Small intestine (tissue), 7 donors: ENCODE measurements at regions not wholly inside any gene's neighbourhood (a gene's known extent, or its start where the extent isn't known, plus 50 kb on each side); places are given as distances from the start of the nearest gene placed in this dataset.
"Not testable (repeated sequence)": the region's sequence is repeated elsewhere in the genome, so short reads cannot be mapped to it uniquely, and the experiment has no call there.

Experiments
- DNase-seq, 2 donors: peaks; one replicate each; pipeline versions ENCODE4 v3.0.0 to v3.0.0-alpha.2; 2013
- FAIRE-seq: peaks from 2 replicates; lab custom pipeline; 2012; peaks lifted over from hg19 to GRCh38; lab: Jason Lieb, UNC
- H3K27ac ChIP-seq, 3 donors: one replicate each; pipeline ENCODE4 v1.5.1; 2013; ENCODE audit warnings: low read length in 2 of 3, mild to moderate bottlenecking in 2 of 3, control low read depth in 1 of 3, inconsistent platforms in 1 of 3, low read depth in 1 of 3, moderate library complexity in 1 of 3
- H3K27me3 ChIP-seq, 3 donors: one replicate each; pipeline ENCODE4 v1.6.1; 2013; ENCODE audit warnings: low read length in 3 of 3, inconsistent platforms in 1 of 3; ENCODE audit not compliant: control insufficient read depth in 3 of 3, insufficient read depth in 3 of 3
- H3K36me3 ChIP-seq, 3 donors: one replicate each; pipeline ENCODE4 v1.6.1; 2013; ENCODE audit warnings: low read length in 3 of 3, inconsistent platforms in 1 of 3, low read depth in 1 of 3, mild to moderate bottlenecking in 1 of 3, moderate library complexity in 1 of 3; ENCODE audit not compliant: control insufficient read depth in 3 of 3, insufficient read depth in 2 of 3
- H3K4me1 ChIP-seq, 3 donors: one replicate each; pipeline ENCODE4 v1.6.1; 2013; ENCODE audit warnings: low read length in 2 of 3, inconsistent platforms in 1 of 3, low read depth in 1 of 3, mild to moderate bottlenecking in 1 of 3, moderate library complexity in 1 of 3; ENCODE audit not compliant: control insufficient read depth in 3 of 3, insufficient read depth in 2 of 3
- H3K4me3 ChIP-seq, 3 donors: one replicate each; pipeline ENCODE4 v1.5.1; 2013; ENCODE audit warnings: low read length in 3 of 3, control low read depth in 1 of 3, inconsistent platforms in 1 of 3, low read depth in 1 of 3, mild to moderate bottlenecking in 1 of 3, moderate library complexity in 1 of 3
- H3K9me3 ChIP-seq, 2 donors: one replicate each; pipeline ENCODE4 v1.6.1; 2013; ENCODE audit warnings: low read depth in 1 of 2, low read length in 1 of 2; ENCODE audit not compliant: control insufficient read depth in 2 of 2, insufficient read depth in 1 of 2
- WGBS, 3 donors: extraction: QIAGEN DNeasy Blood & Tissue Kit; methylation state at CpG; one replicate each; pipeline ENCODE4 v1.1.7; 2013; 5-methylcytosine and 5-hydroxymethylcytosine counted together
- donor health status: healthy with polysubstance abuse.
- donor health status: control.
- donor health status: control.
- donor health status: Bipolar disorder and iron deficiency.
- donor health status: healthy.

DNA sequence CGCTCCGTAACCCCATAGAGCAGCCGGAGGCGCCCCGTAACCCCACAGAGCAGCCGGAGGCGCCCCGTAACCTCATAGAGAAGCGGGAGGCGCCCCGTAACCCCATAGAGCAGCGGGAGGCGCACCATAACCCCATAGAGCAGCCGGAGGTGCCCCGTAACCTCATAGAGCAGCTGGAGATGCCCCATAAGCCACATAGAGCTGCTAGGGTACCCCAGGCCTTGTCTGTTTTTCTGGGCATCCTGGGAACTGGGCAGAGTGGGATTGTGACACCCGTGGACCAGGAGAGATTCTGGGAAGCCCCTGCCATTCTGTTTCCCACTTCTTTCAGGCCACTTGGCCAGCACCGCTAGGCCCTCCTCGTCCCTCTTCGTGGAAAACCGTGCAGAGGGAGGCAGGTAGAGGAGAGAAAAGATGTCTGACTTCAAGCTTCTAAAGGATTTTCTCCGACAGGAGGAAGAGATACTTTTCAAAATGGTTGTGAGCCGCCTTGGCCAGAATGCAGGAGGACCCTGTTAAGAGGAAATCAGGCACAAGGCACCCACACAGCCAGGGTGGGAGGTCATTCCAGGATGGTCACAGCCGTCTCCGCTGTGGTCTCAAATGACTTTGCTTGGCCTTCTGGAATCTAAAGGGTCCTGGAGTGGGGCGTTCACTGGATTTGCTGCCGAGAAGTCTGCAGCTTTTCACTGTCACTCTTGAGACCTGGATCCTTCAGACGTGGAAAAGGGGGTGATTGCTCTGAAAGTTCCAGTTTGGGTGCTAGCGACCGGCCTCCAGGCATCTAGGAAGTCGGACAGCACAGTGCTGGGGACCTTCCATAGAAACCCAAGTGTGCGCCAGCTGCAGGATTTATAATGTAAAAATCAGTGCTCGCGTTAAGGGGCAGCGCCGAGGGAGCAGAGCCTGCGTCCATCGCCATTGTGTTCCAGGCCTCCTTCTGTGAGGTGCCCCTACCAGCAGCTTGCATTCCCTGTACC, 178.3 kb upstream of the ZNF469 start:
- not testable (repeated sequence) for H3K27ac ChIP-seq, H3K4me1 ChIP-seq, H3K27me3 ChIP-seq, FAIRE-seq, H3K36me3 ChIP-seq, DNase-seq, H3K4me3 ChIP-seq, H3K9me3 ChIP-seq
- WGBS, 3 donors = 80 to 86% (median 85%) methylated on average over 31 to 34 of the region's 37 CpGs

DNA sequence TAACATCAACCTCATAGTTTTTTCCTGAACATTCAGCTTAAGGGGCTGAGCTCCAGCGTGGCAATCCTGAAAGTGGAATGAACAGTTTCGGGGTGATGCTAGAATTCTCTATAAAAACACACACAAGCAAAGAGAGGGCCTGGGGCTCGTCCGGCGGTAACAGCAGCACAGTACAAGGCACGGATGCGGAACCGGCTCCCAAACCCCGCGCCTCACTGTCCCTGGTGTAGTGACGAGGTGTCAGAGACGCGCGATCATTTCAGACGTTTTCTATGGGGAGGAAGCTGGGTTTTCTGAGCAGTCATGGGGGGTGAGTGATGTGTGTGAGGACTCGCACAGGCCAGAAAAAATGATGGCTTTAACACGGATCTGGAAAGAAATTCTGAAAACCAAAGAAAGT, 177.3 kb upstream of the ZNF469 start:
- not testable (repeated sequence) for H3K27ac ChIP-seq, H3K4me3 ChIP-seq, FAIRE-seq, H3K36me3 ChIP-seq, H3K4me1 ChIP-seq, H3K27me3 ChIP-seq, H3K9me3 ChIP-seq, DNase-seq
- WGBS, 3 donors = 90 to 91% (median 90%) methylated on average over 15 to 17 of the region's 17 CpGs

DNA sequence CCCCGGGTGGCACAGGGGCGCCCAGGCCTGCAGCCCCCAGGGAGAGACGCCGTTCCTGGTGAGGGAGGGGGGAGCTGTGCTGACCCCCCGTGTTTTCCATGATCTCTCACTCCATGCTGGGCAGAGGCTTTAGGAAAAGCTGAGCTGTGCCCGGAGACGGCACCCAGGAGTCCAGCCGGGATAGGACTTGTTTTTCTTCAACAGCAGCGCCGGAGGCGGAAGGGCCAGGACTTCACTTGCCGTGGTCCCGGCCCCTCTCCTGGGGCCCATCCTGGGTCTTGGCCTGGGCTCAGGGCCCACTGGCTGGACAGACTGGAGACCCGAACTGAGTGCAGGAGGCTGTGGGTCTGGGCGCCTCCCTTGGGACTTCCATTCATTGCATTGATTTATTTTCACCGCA, 176.8 kb upstream of the ZNF469 start:
- not testable (repeated sequence) for H3K9me3 ChIP-seq, H3K27me3 ChIP-seq, H3K36me3 ChIP-seq, H3K4me3 ChIP-seq, H3K27ac ChIP-seq, DNase-seq, FAIRE-seq, H3K4me1 ChIP-seq
- WGBS, 3 donors = 76 to 79% (median 78%) methylated on average over 7 to 13 of the region's 16 CpGs

DNA sequence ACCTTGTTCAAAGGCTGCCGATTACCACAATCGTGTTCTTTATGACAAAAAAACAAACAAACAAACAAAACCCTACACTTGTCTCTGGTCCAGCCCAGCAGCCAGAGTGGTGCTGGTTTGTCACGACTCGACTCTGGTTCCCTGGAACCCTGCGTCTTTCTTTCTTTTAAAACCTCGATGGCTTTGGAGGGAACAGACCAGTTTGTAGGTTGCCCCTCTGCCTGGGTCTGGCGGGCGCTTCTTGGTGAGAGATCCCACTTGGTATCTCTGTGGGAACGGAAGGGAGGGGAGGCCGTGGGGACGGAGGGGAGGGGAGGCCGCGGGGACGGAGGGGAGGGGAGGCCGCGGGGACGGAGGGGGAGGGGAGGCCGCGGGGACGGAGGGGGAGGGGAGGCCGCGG, 176.2 kb upstream of the ZNF469 start:
- H3K27ac ChIP-seq, H3K9me3 ChIP-seq, FAIRE-seq, H3K36me3 ChIP-seq, H3K4me3 ChIP-seq, H3K27me3 ChIP-seq, DNase-seq, H3K4me1 ChIP-seq: not testable (repeated sequence)
- WGBS, 3 donors = 75 to 85% (median 76%) methylated on average over 9 to 14 of the region's 22 CpGs

DNA sequence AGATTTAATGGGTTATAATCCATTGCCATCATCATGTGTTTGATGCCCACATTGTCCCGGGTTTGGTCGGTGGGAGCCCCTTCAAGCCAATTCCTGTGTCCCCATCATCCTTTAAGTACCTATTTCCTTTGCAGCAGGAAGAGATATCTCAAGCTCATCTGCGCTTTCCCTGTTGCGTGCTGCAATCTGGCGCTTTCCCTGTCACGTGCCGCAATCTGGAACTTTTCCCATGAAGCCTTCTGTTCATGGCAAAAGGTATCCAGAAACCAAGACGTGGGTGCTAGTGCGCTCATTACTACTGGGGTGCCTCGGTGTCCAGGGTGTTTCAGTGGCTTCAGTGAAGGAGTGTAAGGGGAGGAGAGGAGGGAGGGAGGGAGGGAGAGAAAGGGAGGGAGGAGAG, 174.6 kb upstream of the ZNF469 start:
- Histone ChIP-seq H3K27me3 (no peaks in the 10 kb centered on the region), H3K9me3 (no peaks in the 10 kb centered on the region), H3K27ac (no peak overlapping the region), H3K36me3 (no peaks in the 10 kb centered on the region), H3K4me1 (no peaks in the 10 kb centered on the region), H3K4me3 (no peak overlapping the region)
- FAIRE-seq = no peak
- WGBS, 3 donors = 57 to 76% (median 67%) methylated on average over 10 of the region's 10 CpGs
- no peak for DNase-seq

DNA sequence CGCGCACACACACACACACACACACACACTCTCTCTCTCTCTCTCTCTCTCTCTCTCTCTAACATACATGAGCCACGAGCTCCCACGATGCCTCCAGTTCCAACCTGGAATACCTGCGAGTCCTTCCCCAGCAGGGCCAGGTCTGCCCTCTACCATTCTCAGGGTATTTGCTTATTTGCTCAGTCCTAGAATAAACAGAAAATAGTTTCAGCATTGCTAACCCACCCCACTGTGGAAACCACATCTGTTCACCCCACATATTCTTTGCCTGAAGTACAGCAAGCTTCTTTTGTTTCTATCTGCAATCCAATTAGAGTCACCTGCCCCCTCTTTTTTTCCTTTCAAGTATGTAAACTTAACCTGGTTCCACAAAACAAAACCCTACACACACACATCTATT, 174.0 kb upstream of the ZNF469 start:
- FAIRE-seq = not testable (repeated sequence)
- 5 to 18% methylated on average over 2 to 3 of the region's 5 CpGs; no CpG with 5 or more reads in 1 of the 3 donors for WGBS, 3 donors

DNA sequence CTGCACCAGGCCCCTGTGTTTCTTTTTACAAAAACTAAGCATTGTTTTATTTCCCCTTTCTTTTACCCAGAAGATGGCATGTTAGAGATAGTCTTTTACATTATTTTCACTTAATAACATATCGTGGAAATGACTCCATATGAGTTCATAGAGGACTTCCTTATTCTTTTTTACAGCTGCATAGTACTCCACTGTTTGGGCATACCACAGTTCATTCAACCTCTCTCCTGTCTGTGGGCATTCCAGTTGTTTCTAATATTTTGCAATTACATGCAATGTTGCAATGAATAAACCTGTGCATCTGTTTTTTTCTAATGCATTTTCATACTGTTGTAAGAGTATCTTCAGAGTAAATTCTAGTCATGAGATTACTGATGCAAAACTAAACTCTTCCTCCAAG, 173.2 kb upstream of the ZNF469 start:
- 67 to 85% (median 74%) methylated on average over 1 of the region's 1 CpG for WGBS, 3 donors
- not testable (repeated sequence) for H3K36me3 ChIP-seq, H3K9me3 ChIP-seq, H3K27me3 ChIP-seq, H3K4me3 ChIP-seq, H3K4me1 ChIP-seq, DNase-seq, H3K27ac ChIP-seq, FAIRE-seq

More for the DNA sequence above, 174.0 kb upstream of the ZNF469 start:
- not testable (repeated sequence) for DNase-seq, H3K27me3 ChIP-seq, H3K36me3 ChIP-seq, H3K4me1 ChIP-seq, H3K27ac ChIP-seq, H3K4me3 ChIP-seq, H3K9me3 ChIP-seq

DNA sequence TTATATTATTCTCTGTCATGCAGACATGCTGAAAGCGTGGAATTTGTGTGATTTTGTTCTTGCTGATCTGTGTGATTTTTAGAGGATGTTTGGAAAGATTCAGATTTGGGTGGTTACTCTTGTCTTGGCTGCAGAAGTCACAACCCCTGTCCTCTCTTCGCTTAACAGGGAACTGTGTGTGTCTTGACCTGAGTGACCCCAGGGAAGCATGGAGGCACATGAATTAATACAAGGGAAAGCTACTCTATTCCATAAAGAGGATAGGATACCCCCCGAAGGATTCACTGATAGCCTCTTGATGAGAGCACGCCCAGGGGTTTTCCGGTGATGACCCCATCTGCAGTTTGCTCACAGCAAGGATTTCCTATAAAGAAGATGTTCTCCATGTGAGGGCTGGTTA, 168.8 kb upstream of the ZNF469 start:
- not testable (repeated sequence) for H3K27ac ChIP-seq, DNase-seq, H3K36me3 ChIP-seq, H3K27me3 ChIP-seq, H3K4me1 ChIP-seq, H3K4me3 ChIP-seq, FAIRE-seq, H3K9me3 ChIP-seq
- 69 to 81% (median 79%) methylated on average over 3 to 4 of the region's 5 CpGs for WGBS, 3 donors
